HEK293 (cell line): ENCODE measurements at regions not wholly inside any gene's neighbourhood (a gene's known extent, or its start where the extent isn't known, plus 50 kb on each side); places are given as distances from the start of the nearest gene placed in this dataset.

ENCODE experiments used
- CTCF ChIP-seq: fragments of 450-650 bp; formaldehyde crosslinking; IDR thresholded peaks from 2 replicates; pipeline ENCODE4 v1.5.1; 2016; ENCODE audit warnings: missing biosample characterization, missing genetic modification characterization
- IKZF3 ChIP-seq: fragments of 450-650 bp; IDR thresholded peaks from 2 replicates; pipeline ENCODE4 v1.5.0; 2018; ENCODE audit warnings: missing biosample characterization, mild to moderate bottlenecking, missing genetic modification characterization, moderate library complexity
- ZBTB10 ChIP-seq: fragments of 450-650 bp; formaldehyde crosslinking; IDR thresholded peaks from 2 replicates; pipeline ENCODE4 v1.5.1; 2016; ENCODE audit warnings: missing biosample characterization, missing genetic modification characterization
- ZBTB7A ChIP-seq: fragments of 450-650 bp; formaldehyde crosslinking; IDR thresholded peaks from 2 replicates; pipeline ENCODE4 v1.5.1; 2016; ENCODE audit warnings: low read depth, missing biosample characterization, missing genetic modification characterization
- ZNF138 ChIP-seq: fragments of 450-650 bp; formaldehyde crosslinking; IDR thresholded peaks from 2 replicates; pipeline ENCODE4 v1.5.1; 2016; ENCODE audit warnings: missing biosample characterization, missing genetic modification characterization, borderline replicate concordance
- ZNF140 ChIP-seq: fragments of 450-650 bp; formaldehyde crosslinking; IDR thresholded peaks from 2 replicates; pipeline ENCODE4 v1.5.1; 2016; ENCODE audit warnings: missing biosample characterization, missing genetic modification characterization
- ZNF24 ChIP-seq: fragments of 450-650 bp; formaldehyde crosslinking; IDR thresholded peaks from 2 replicates; pipeline ENCODE4 v1.5.1; 2016; ENCODE audit warnings: missing biosample characterization, missing genetic modification characterization
- ZNF580 ChIP-seq: fragments of 450-650 bp; formaldehyde crosslinking; IDR thresholded peaks from 2 replicates; pipeline ENCODE4 v1.5.1; 2016; ENCODE audit warnings: missing biosample characterization, missing genetic modification characterization
- ZNF639 ChIP-seq: fragments of 450-650 bp; formaldehyde crosslinking; IDR thresholded peaks from 2 replicates; pipeline ENCODE4 v1.5.1; 2016; ENCODE audit warnings: missing biosample characterization, missing genetic modification characterization

- TF ChIP-seq ZNF639 (tag by site-specific recombination): no peak
- no peak for TF ChIP-seq ZNF24 (tag by site-specific recombination)
- no peak for TF ChIP-seq CTCF
- TF ChIP-seq ZNF140 (tag by site-specific recombination): no peak
- no peak for TF ChIP-seq ZBTB10 (tag by site-specific recombination)
- no peak for TF ChIP-seq ZNF580 (tag by site-specific recombination)
- TF ChIP-seq ZNF138: no peak
- no peak for TF ChIP-seq ZBTB7A (tag by site-specific recombination)
- TF ChIP-seq IKZF3 (tag by site-specific recombination): no peak
These were observed 1067.2 kb downstream of the EPHA7 start for GRCh38 chr6:92352130-92352529.
